ENCODE measurements at regions not wholly inside any gene's neighbourhood (a gene's known extent, or its start where the extent isn't known, plus 50 kb on each side); places are given as distances from the start of the nearest gene placed in this dataset.

- Histone ChIP-seq H3K27me3 (ENCODE audit: insufficient read depth) (no peaks in the 10 kb centered on the region), H3K4me2 (no peak overlapping the region), H3K4me3 (no peak overlapping the region), H3K9me2 (ENCODE audit: insufficient read depth) (no peaks in the 10 kb centered on the region), H3K4me1 (ENCODE audit: insufficient read depth) (no peaks in the 10 kb centered on the region), H3K27ac (ENCODE audit: low read depth) (no peak overlapping the region), H3K79me2 (replicated peaks; ENCODE audit: insufficient read depth) (no peaks in the 10 kb centered on the region), H3F3A (replicated peaks; ENCODE audit: low read depth) (no peaks in the 10 kb centered on the region), H4K20me1 (replicated peaks; ENCODE audit: insufficient read depth) (no peaks in the 10 kb centered on the region), H3K36me3 (ENCODE audit: insufficient read depth) (peaks cover 3% of the 10 kb centered on the region; the same call in 1 of the 2 replicates), H2AFZ (no peak overlapping the region)
- Mint-ChIP-seq H3K9me3 (peaks cover 95% of the 10 kb centered on the region), H3K27me3 (ENCODE audit: insufficient read depth, low read depth, poor library complexity) (peaks cover 6% of the 10 kb centered on the region), H3K4me1 (no peaks in the 10 kb centered on the region), H3K27ac (no peak overlapping the region), H3K4me3 (no peak overlapping the region), H3K36me3 (ENCODE audit: low read depth) (peaks cover 49% of the 10 kb centered on the region)
- DNase-seq (ENCODE audit: low spot score) (no peak), ATAC-seq (no peak)
- TF ChIP-seq ZNF114 (CRISPR knock-in tag; IDR thresholded peaks at IDR 0.05) (no peak), ZNF462 (CRISPR knock-in tag; IDR thresholded peaks at IDR 0.05) (no peak), POLR2AphosphoS5 (IDR thresholded peaks at IDR 0.05; ENCODE audit: low read depth) (no peak), REST (IDR thresholded peaks at IDR 0.05; ENCODE audit: unreplicated experiment) (no peak), NANOG (IDR thresholded peaks at IDR 0.05; ENCODE audit: borderline replicate concordance) (no peak), JUNB (IDR thresholded peaks at IDR 0.05; ENCODE audit: unreplicated experiment) (no peak), CTCF (conservative IDR thresholded peaks at IDR 0.05; ENCODE audit: low read depth in 2 of 2) (no peak), EZH2phosphoT487 (IDR thresholded peaks at IDR 0.05; ENCODE audit: unreplicated experiment) (no peak), ZNF331 (CRISPR knock-in tag; IDR thresholded peaks at IDR 0.05; ENCODE audit: low read depth) (no peak), CREB1 (CRISPR knock-in tag; IDR thresholded peaks at IDR 0.05; ENCODE audit: low read depth) (no peak)
Measured at GRCh38 chr12:127194176-127194575, 1072.8 kb upstream of the TMEM132C start.
